ENCODE measurements at regions not wholly inside any gene's neighbourhood (a gene's known extent, or its start where the extent isn't known, plus 50 kb on each side); places are given as distances from the start of the nearest gene placed in this dataset.

DNA sequence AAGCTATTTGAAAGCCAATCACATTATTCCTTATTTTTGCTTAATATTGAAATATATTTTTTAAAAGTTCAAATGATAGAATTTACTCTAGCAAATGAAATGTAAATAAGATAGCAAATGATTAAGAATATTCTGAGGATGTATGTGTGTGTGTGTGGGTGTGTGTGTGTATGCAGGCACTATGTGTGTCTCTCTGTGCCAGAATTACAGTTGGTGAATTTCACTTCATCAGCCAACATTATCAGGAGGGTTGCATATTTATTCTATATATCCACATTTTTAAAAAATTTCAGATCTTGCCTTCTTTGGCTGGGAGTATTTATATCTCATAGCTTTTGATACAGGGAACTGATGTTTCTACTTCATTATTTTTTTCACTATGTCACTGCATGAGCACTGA, 274.9 kb upstream of the SOX5 start:
- Histone ChIP-seq H3K4me1 (ENCODE audit: control insufficient read depth in 1 of 2, insufficient read depth in 1 of 2, low read depth in 1 of 2, low read length in 1 of 2) (peaks cover 39% of the 10 kb centered on the region in 2 experiments), H3K36me3 (no peaks in the 10 kb centered on the region), H3K27ac (no peak overlapping the region), H3K4me3 (ENCODE audit: low read depth in 1 of 2, low read length in 1 of 2) (no peak overlapping the region), H3K9me3 (no peaks in the 10 kb centered on the region), H3K27me3 (no peaks in the 10 kb centered on the region)
- TF ChIP-seq CTCF (IDR thresholded peaks at IDR 0.05) = no peak

DNA sequence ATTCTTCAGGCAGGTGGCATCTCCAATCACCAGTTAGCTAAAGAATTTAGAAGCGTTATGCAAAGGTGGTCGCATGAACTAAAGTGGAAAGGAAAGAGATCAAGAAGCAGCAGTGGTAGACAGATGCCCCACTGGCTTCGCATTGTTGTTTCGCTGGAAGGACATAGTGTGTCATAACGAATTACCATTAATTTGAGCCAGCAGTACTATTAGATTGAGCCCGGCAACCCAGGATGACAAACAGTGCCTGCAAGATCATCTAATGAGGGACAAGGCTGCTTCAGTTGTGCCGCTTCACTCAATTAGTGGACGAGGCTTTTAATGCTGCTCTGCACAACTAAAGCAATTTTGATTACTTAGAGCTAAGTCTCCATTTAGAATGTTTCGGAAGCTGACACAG, 274.5 kb upstream of the SOX5 start:
- Histone ChIP-seq H3K27ac (no peak overlapping the region), H3K4me3 (ENCODE audit: low read depth in 1 of 2, low read length in 1 of 2) (no peak overlapping the region), H3K4me1 (ENCODE audit: control insufficient read depth in 1 of 2, insufficient read depth in 1 of 2, low read depth in 1 of 2, low read length in 1 of 2) (peaks cover 35 to 39% of the 10 kb centered on the region in 2 experiments), H3K27me3 (no peaks in the 10 kb centered on the region), H3K9me3 (no peaks in the 10 kb centered on the region), H3K36me3 (no peaks in the 10 kb centered on the region)
- TF ChIP-seq CTCF (IDR thresholded peaks at IDR 0.05) = no peak

GRCh38 chr12:24222968-24223367, 273.5 kb upstream of the SOX5 start:
- Histone ChIP-seq H3K4me3 (ENCODE audit: low read depth in 1 of 2, low read length in 1 of 2) (no peak overlapping the region), H3K27me3 (no peaks in the 10 kb centered on the region), H3K4me1 (ENCODE audit: control insufficient read depth in 1 of 2, insufficient read depth in 1 of 2, low read depth in 1 of 2, low read length in 1 of 2) (peaks cover 34 to 38% of the 10 kb centered on the region in 2 experiments), H3K9me3 (no peaks in the 10 kb centered on the region), H3K36me3 (no peaks in the 10 kb centered on the region), H3K27ac (peak overlapping the region; percentile 11)
- TF ChIP-seq CTCF (IDR thresholded peaks at IDR 0.05) = no peak

DNA sequence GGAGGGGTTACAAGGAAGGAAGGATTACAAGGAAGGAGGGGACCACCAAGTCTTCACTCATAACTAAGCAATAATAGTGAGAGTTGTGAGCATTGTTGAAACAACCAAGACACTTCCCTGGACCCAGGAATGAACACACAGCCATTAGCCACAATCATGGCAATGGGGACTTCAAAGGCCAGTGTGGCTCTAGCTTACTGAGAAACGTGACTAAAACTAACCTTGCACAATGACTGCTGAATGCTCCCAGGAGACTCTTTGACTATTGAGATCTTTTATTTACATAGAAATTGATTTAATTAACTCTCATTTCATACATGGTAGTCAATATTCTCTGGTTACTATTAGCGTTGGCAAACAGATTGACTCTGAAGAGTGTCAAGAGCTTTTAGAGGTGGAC, 263.0 kb upstream of the SOX5 start:
- Histone ChIP-seq H3K36me3 (no peaks in the 10 kb centered on the region), H3K9me3 (no peaks in the 10 kb centered on the region), H3K27me3 (no peaks in the 10 kb centered on the region), H3K27ac (no peak overlapping the region), H3K4me1 (ENCODE audit: control insufficient read depth in 1 of 2, insufficient read depth in 1 of 2, low read depth in 1 of 2, low read length in 1 of 2) (no peaks in the 10 kb centered on the region), H3K4me3 (ENCODE audit: low read depth in 1 of 2, low read length in 1 of 2) (no peak overlapping the region)
- no peak for TF ChIP-seq CTCF (IDR thresholded peaks at IDR 0.05)

DNA sequence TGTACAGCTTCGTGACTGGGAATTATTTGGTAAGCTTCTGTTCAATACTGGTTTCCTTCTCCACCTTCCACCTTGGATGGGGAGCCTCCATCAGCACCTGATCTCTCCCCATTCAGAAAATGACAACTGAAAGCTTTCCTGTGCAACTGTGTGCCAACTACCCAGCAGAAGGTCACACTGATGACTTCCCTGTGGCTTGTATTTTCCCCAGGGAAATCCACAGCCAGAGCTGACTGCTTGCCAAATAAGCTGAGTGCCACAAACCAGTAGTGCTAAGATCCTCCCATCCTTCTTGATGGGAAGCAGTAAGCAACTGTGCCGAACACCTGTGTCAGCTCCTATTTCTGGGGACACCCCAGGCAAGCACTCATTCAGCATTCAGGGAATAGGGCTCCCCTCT, 257.2 kb upstream of the SOX5 start:
- Histone ChIP-seq H3K27me3 (no peaks in the 10 kb centered on the region), H3K4me1 (ENCODE audit: control insufficient read depth in 1 of 2, insufficient read depth in 1 of 2, low read depth in 1 of 2, low read length in 1 of 2) (no peaks in the 10 kb centered on the region), H3K36me3 (no peaks in the 10 kb centered on the region), H3K9me3 (no peaks in the 10 kb centered on the region), H3K4me3 (ENCODE audit: low read depth in 1 of 2, low read length in 1 of 2) (no peak overlapping the region), H3K27ac (no peak overlapping the region)
- no peak for TF ChIP-seq CTCF (IDR thresholded peaks at IDR 0.05)
